ENCODE measurements at regions not wholly inside any gene's neighbourhood (a gene's known extent, or its start where the extent isn't known, plus 50 kb on each side); places are given as distances from the start of the nearest gene placed in this dataset.

DNA sequence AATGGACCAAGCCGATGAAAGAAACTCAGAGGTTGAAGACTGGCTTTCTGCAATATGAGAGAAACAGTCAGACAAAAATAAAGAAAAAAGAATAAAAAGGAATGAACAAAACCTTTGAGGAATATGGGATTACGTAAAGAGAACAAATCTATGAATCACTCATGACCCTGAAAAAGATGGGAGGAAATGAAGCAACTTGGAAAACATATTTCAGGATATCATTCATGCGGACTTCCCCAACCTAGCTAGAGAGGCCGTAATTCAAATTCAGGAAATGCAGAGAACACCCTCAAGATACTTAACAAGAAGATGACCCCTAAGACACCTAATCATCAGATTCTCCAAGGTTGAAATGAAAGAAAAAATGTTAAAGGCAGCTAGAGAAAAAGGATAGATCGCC, 705.3 kb upstream of the CHRM3 start:
- no peak overlapping the region for H3K4me3 Mint-ChIP-seq
- no peaks in the 10 kb centered on the region for H3K27me3 Mint-ChIP-seq
- H3K36me3 Mint-ChIP-seq: no peaks in the 10 kb centered on the region

GRCh38 chr1:238677567-238677966, 708.8 kb upstream of the CHRM3 start:
- no peaks in the 10 kb centered on the region for H3K27me3 Mint-ChIP-seq
- H3K4me1 Mint-ChIP-seq: no peaks in the 10 kb centered on the region

More for the DNA sequence above, 705.3 kb upstream of the CHRM3 start:
- H3K4me1 Mint-ChIP-seq: no peaks in the 10 kb centered on the region
- no peak overlapping the region for H3K27ac Mint-ChIP-seq
- H3K9me3 Mint-ChIP-seq: peaks cover 6% of the 10 kb centered on the region

GRCh38 chr1:238675221-238675620, 711.1 kb upstream of the CHRM3 start:
- H3K27me3 Mint-ChIP-seq: no peaks in the 10 kb centered on the region
- no peaks in the 10 kb centered on the region for H3K36me3 Mint-ChIP-seq
- no peaks in the 10 kb centered on the region for H3K4me1 Mint-ChIP-seq
- no peaks in the 10 kb centered on the region for H3K9me3 Mint-ChIP-seq
- no peak overlapping the region for H3K4me3 Mint-ChIP-seq
- no peak overlapping the region for H3K27ac Mint-ChIP-seq

More at GRCh38 chr1:238677567-238677966, 708.8 kb upstream of the CHRM3 start:
- H3K9me3 Mint-ChIP-seq: peaks cover 6% of the 10 kb centered on the region
- no peak overlapping the region for H3K4me3 Mint-ChIP-seq
- H3K36me3 Mint-ChIP-seq: no peaks in the 10 kb centered on the region
- H3K27ac Mint-ChIP-seq: no peak overlapping the region

- H3K9me3 Mint-ChIP-seq: no peaks in the 10 kb centered on the region
- no peaks in the 10 kb centered on the region for H3K27me3 Mint-ChIP-seq
- no peaks in the 10 kb centered on the region for H3K4me1 Mint-ChIP-seq
- no peak overlapping the region for H3K4me3 Mint-ChIP-seq
- H3K27ac Mint-ChIP-seq: no peak overlapping the region
- no peaks in the 10 kb centered on the region for H3K36me3 Mint-ChIP-seq
Measured at GRCh38 chr1:238674316-238674715, 712.1 kb upstream of the CHRM3 start.

GRCh38 chr1:238673561-238673960, 712.8 kb upstream of the CHRM3 start:
- Mint-ChIP-seq H3K36me3 (no peaks in the 10 kb centered on the region), H3K27ac (no peak overlapping the region), H3K27me3 (no peaks in the 10 kb centered on the region), H3K4me1 (no peaks in the 10 kb centered on the region), H3K9me3 (no peaks in the 10 kb centered on the region), H3K4me3 (no peak overlapping the region)

DNA sequence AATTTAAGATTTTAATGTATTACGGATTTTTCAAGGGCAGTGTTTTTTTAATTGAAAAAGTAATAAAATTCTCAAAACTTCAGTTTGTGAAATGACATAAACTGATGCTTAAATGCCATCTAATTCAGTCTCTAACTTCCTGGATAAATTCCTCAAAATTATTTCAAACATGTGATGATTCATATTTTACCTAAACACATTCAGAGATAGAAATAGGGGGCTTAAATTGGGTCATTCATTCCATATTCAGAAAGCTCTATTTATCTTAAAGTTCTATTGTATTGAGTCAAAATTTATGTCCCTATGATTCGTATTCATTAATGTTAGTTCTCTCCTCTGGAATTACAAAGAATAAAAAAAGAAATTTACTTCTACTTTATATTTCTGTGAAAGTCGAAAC, 713.6 kb upstream of the CHRM3 start:
- Mint-ChIP-seq H3K4me1 (no peaks in the 10 kb centered on the region), H3K36me3 (no peaks in the 10 kb centered on the region), H3K9me3 (no peaks in the 10 kb centered on the region), H3K27ac (no peak overlapping the region), H3K27me3 (no peaks in the 10 kb centered on the region), H3K4me3 (no peak overlapping the region)

- no peaks in the 10 kb centered on the region for H3K27me3 Mint-ChIP-seq
- H3K4me3 Mint-ChIP-seq: no peak overlapping the region
Measured at GRCh38 chr1:238672262-238672661, 714.1 kb upstream of the CHRM3 start.

GRCh38 chr1:238664139-238664538, 722.2 kb upstream of the CHRM3 start:
- no peak overlapping the region for H3K4me3 Mint-ChIP-seq
- H3K36me3 Mint-ChIP-seq: no peaks in the 10 kb centered on the region
- H3K4me1 Mint-ChIP-seq: no peaks in the 10 kb centered on the region
- no peak overlapping the region for H3K27ac Mint-ChIP-seq
- H3K9me3 Mint-ChIP-seq: peaks cover 12% of the 10 kb centered on the region
- H3K27me3 Mint-ChIP-seq: no peaks in the 10 kb centered on the region

More at GRCh38 chr1:238672262-238672661, 714.1 kb upstream of the CHRM3 start:
- H3K4me1 Mint-ChIP-seq: no peaks in the 10 kb centered on the region
- no peak overlapping the region for H3K27ac Mint-ChIP-seq
- no peaks in the 10 kb centered on the region for H3K36me3 Mint-ChIP-seq
- peaks cover 1% of the 10 kb centered on the region for H3K9me3 Mint-ChIP-seq

DNA sequence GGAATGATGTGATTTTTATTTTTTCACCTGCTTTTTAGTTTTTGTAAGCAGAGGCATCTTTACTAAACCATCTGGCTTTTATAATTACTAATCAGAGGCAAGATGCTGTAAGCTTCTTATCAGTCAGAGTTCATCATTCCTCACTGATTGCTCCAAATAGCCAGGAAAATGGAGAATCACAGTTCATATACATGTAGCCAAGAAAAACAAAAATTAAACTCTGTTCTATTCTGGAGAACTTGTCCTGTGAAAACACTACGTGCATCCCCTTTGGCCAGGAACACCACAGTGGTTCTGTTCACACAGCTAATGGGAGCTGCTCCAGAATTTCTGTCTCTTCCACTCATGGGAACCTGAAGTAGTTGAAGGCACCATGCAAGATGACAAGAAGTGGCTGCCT, 725.5 kb upstream of the CHRM3 start:
- no peak overlapping the region for H3K4me3 Mint-ChIP-seq
- H3K36me3 Mint-ChIP-seq: no peaks in the 10 kb centered on the region
- H3K9me3 Mint-ChIP-seq: no peaks in the 10 kb centered on the region
- H3K27ac Mint-ChIP-seq: no peak overlapping the region
- no peaks in the 10 kb centered on the region for H3K27me3 Mint-ChIP-seq
- H3K4me1 Mint-ChIP-seq: no peaks in the 10 kb centered on the region

- no peaks in the 10 kb centered on the region for H3K4me1 Mint-ChIP-seq
- H3K9me3 Mint-ChIP-seq: no peaks in the 10 kb centered on the region
- H3K36me3 Mint-ChIP-seq: no peaks in the 10 kb centered on the region
- no peak overlapping the region for H3K27ac Mint-ChIP-seq
- H3K4me3 Mint-ChIP-seq: no peak overlapping the region
- no peaks in the 10 kb centered on the region for H3K27me3 Mint-ChIP-seq
Measured at GRCh38 chr1:238658763-238659162, 727.6 kb upstream of the CHRM3 start.

GRCh38 chr1:238653693-238654321, 732.6 kb upstream of the CHRM3 start:
- Mint-ChIP-seq H3K27me3 (no peaks in the 10 kb centered on the region), H3K4me3 (no peak overlapping the region), H3K36me3 (no peaks in the 10 kb centered on the region), H3K9me3 (no peaks in the 10 kb centered on the region), H3K27ac (no peak overlapping the region), H3K4me1 (no peaks in the 10 kb centered on the region)

DNA sequence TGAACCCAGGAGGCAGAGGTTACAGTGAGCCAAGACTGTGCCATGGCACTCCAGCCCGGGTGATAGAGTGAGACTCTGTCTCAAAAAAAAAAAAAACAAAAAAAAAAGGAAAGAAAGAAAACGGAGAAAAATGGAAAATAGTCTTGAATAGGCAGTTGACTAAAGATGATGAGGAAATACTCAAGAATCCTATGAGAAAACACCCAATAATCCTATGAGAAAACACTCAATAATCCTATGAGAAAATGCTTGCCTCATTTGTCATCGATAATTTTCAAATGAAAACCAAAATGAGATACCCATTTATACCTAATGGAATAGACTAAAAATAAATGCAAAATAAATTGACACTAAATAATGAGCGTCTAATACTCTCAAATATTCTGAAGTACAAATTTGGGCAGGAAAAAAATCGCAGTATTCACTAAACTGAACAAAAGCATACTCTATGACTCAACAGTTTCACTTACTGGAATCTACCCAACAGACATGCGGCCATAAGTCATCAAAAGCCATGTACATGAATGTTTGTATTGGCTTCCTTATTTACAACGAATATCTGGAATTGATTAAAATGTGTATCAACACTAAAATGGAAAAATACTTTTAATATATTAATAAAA, 733.9 kb upstream of the CHRM3 start:
- Mint-ChIP-seq H3K9me3 (no peaks in the 10 kb centered on the region), H3K36me3 (no peaks in the 10 kb centered on the region), H3K4me1 (no peaks in the 10 kb centered on the region), H3K27ac (no peak overlapping the region), H3K27me3 (no peaks in the 10 kb centered on the region), H3K4me3 (no peak overlapping the region)

DNA sequence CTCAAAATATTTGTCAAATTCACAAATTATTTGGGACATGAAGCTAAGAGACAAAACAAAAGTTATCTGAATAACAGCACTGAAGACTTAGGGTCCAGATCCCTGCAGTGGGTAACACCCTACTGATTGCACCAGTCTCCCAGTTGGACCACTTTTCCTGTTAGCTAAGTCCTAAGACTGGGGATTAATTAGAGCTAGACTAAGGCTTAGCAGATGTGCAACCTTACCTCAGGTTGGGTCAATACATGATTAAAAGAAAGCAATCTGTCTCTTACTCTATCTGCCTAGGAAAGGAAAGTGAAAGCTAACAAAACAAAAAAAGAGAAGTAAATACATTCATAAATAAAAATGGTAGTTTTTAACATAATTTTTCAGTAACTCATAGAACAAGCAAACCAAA, 737.2 kb upstream of the CHRM3 start:
- H3K4me3 Mint-ChIP-seq: no peak overlapping the region
- no peaks in the 10 kb centered on the region for H3K27me3 Mint-ChIP-seq
- H3K9me3 Mint-ChIP-seq: no peaks in the 10 kb centered on the region
- no peaks in the 10 kb centered on the region for H3K4me1 Mint-ChIP-seq
- no peaks in the 10 kb centered on the region for H3K36me3 Mint-ChIP-seq
- H3K27ac Mint-ChIP-seq: no peak overlapping the region

- H3K27me3 Mint-ChIP-seq: no peaks in the 10 kb centered on the region
- H3K27ac Mint-ChIP-seq: no peak overlapping the region
- no peak overlapping the region for H3K4me3 Mint-ChIP-seq
- no peaks in the 10 kb centered on the region for H3K9me3 Mint-ChIP-seq
- no peaks in the 10 kb centered on the region for H3K4me1 Mint-ChIP-seq
- no peaks in the 10 kb centered on the region for H3K36me3 Mint-ChIP-seq
Measured at GRCh38 chr1:238648751-238649150, 737.6 kb upstream of the CHRM3 start.

DNA sequence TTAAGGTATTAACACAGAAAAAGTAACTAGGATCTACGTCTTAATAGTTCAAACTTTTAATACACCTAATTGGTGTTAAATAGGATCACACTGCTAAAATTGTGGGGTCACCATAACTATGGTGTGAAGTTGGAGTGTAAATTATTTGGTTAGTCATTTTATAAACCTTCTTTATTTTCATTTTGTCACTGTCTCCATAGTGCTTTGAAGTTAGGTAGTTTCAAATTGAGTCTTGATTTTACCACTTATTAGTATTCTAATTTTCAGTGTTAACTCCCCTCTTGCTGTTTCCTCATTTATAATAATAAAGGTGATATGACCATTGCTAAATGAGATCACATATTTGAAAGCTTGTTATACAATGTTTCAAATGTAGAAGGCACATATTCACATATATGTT, 738.1 kb upstream of the CHRM3 start:
- Mint-ChIP-seq H3K4me1 (no peaks in the 10 kb centered on the region), H3K27me3 (no peaks in the 10 kb centered on the region), H3K27ac (no peak overlapping the region), H3K9me3 (no peaks in the 10 kb centered on the region), H3K4me3 (no peak overlapping the region), H3K36me3 (no peaks in the 10 kb centered on the region)

DNA sequence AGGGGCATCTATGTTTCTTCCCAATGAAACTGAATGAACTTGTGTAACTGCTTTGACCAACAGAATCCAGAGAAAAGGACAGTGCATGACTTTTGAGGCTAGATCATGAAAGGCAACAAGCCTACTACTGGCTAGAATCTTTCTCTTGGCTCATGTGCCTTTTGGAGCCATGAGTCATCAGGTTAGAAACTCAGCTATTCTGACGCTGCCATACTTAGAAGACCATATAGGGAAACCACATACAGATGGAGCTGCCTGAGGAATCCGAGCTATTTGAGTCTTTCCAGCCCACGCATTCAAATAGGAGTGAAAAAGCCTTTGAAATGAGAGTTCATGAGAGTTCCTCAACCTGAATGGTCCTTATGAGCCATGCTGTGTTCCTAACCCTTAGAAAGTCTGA, 738.5 kb upstream of the CHRM3 start:
- no peaks in the 10 kb centered on the region for H3K36me3 Mint-ChIP-seq
- no peaks in the 10 kb centered on the region for H3K27me3 Mint-ChIP-seq
- H3K4me1 Mint-ChIP-seq: no peaks in the 10 kb centered on the region
- H3K9me3 Mint-ChIP-seq: no peaks in the 10 kb centered on the region
- H3K4me3 Mint-ChIP-seq: no peak overlapping the region
- H3K27ac Mint-ChIP-seq: no peak overlapping the region

DNA sequence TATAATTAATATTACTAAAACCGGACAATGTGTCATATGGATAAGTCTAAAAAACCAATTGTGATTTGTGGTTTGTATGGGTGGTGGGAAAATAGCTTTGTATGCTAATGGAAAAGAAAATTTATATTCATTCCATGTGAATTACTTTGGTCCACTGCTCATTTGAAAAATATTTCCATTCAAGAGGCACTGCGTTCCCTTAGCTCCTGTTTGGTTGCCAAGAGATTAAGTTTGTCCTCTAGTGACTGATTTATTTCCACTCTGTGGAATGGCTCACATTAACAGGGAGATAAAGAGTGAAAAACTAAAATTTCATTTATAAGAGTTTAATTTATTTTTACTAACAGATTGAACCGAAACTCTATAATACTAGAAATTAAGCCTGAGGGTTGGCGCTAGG, 744.1 kb upstream of the CHRM3 start:
- no peaks in the 10 kb centered on the region for H3K36me3 Mint-ChIP-seq
- no peaks in the 10 kb centered on the region for H3K27me3 Mint-ChIP-seq
- no peak overlapping the region for H3K27ac Mint-ChIP-seq
- H3K9me3 Mint-ChIP-seq: no peaks in the 10 kb centered on the region
- no peak overlapping the region for H3K4me3 Mint-ChIP-seq
- H3K4me1 Mint-ChIP-seq: no peaks in the 10 kb centered on the region
